ENCODE measurements at regions not wholly inside any gene's neighbourhood (a gene's known extent, or its start where the extent isn't known, plus 50 kb on each side); places are given as distances from the start of the nearest gene placed in this dataset.

DNA sequence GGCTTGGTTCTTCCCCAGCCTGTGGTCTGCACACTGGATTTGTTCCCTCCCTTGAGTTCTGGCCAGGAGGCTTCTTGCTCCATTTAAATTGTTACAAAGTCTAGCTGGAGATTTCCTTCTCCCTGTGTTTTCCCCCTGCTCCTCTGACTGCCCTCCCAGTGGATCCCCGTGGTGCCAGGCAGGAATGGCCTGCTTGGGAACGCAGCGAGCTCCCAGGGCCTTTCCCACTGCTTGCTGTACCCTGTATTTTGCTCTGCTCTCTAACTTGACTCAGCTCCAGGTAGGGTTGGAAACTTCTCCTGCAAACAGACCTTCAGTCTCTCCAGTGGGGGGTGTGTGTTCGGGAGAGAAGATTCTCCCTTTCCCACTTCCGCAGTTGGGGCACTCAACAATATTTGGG, 349.2 kb upstream of the FBXO33 start:
- TF ChIP-seq, protein P1, sequence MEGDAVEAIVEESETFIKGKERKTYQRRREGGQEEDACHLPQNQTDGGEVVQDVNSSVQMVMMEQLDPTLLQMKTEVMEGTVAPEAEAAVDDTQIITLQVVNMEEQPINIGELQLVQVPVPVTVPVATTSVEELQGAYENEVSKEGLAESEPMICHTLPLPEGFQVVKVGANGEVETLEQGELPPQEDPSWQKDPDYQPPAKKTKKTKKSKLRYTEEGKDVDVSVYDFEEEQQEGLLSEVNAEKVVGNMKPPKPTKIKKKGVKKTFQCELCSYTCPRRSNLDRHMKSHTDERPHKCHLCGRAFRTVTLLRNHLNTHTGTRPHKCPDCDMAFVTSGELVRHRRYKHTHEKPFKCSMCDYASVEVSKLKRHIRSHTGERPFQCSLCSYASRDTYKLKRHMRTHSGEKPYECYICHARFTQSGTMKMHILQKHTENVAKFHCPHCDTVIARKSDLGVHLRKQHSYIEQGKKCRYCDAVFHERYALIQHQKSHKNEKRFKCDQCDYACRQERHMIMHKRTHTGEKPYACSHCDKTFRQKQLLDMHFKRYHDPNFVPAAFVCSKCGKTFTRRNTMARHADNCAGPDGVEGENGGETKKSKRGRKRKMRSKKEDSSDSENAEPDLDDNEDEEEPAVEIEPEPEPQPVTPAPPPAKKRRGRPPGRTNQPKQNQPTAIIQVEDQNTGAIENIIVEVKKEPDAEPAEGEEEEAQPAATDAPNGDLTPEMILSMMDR (IDR thresholded peaks at IDR 0.05), result no peak
- TF ChIP-seq GABPA (IDR thresholded peaks at IDR 0.05; ENCODE audit: low read depth) (no peak), RAD21 (IDR thresholded peaks at IDR 0.05; ENCODE audit: low read length) (no peak), YY1 (IDR thresholded peaks at IDR 0.05; ENCODE audit: low read depth) (no peak), TAF1 (IDR thresholded peaks at IDR 0.05; ENCODE audit: borderline replicate concordance, low read depth, low read length) (no peak)
